ENCODE measurements at regions not wholly inside any gene's neighbourhood (a gene's known extent, or its start where the extent isn't known, plus 50 kb on each side); places are given as distances from the start of the nearest gene placed in this dataset.
"Not testable (repeated sequence)": the region's sequence is repeated elsewhere in the genome, so short reads cannot be mapped to it uniquely, and the experiment has no call there.

- no peak for DNase-seq
Observed at GRCh38 chr13:44651724-44652123, 75.6 kb upstream of the TSC22D1 start.

DNA sequence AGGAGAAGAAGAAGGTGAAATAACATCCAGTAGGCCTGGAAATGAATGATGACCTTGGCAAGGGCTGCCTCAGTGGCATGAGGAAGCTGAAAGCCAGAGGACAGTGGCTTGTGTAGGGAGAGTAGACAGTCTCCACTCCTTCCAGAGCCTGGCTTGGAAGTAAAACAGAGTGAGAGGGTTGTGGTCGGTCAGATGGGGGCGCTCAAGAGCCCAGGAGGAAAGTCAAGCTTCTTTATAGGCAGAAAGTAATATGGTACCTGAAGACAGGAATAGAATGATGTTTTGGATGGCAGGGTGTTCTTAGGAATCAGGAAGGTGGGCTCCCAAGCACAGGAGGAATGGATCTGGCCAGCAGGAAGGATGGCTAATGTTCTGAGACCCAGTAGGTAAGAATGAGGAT lies 75.1 kb upstream of the TSC22D1 start:
- DNase-seq, result no peak

DNA sequence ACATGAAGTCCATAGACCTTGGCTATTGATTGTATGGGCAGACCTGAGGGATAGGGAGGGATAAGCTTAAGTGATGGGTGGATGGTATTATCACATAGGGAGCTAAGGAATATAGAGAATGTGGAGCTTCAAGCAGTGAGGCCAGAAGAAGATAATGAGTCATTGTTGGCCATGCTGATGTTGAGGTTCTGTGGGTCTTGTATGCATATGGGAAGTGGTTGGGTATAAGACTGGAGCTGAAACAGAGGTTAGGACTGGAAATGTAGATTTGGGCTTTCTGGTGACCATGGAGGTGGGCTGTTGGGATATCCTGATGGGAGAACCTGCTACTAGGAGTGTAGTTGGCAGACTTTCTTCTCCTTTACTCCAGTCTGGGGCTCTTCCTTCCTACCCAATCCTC lies 73.7 kb upstream of the TSC22D1 start:
- no peak for DNase-seq

GRCh38 chr13:44649104-44649428 lies 72.9 kb upstream of the TSC22D1 start:
- DNase-seq, result no peak

DNA sequence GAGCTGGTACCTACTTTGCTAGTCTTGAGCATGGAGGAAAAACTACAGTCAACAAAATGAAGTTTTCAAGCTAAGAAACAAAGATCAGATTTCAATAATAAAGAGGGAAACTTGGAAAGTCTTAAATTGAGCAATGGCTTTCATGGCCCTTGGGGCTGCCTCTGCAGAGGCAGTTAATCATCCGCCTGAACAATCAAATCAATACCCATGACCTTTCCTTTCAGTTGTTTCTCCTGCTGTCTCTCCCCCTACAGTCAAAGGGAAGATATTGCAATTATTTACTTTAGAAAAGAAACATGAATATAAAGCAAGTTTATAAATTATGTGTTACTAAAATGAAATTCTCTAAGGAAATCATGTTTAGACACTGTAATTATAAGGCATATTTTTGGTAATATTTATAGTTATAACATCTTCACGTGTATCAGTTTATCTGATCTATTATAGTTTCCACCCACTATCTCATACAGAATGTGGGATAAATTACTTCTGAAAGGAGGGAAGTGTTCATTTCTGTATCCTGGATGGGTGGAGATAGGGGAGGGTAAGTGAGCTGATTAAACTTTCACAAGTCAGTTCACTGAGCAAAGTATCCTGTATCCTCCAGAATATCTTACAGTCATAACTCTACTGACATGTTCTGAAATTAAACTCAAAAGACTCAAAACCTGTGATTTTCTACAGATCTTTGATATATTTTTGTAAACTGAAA lies 72.4 kb upstream of the TSC22D1 start:
- DNase-seq, result no peak

GRCh38 chr13:44647560-44647959 lies 71.4 kb upstream of the TSC22D1 start:
- DNase-seq, result not testable (repeated sequence)

GRCh38 chr13:44646044-44646443 lies 69.9 kb upstream of the TSC22D1 start:
- DNase-seq, result no peak

- no peak for DNase-seq
Observed at GRCh38 chr13:44643256-44643655, 67.1 kb upstream of the TSC22D1 start.

DNA sequence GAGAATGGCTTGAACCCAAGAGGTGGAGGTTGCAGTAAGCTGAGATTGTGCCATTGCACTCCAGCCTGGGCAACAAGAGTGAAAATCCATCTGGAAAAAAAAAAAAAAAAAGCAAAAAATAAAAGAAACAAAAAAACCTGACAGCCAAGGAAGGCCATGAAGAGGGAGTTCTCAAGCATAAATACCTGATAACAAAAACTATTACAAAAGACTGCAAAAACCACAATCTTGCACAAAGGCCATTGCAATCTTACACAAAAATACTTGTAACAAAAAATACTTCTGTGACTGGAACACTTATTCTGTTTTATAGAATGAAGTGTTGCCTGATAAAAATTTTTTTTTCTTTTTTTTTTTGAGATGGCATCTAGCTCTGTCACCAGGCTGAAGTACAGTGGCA lies 61.5 kb upstream of the TSC22D1 start:
- no peak for DNase-seq

GRCh38 chr13:44629465-44630183 lies 53.5 kb upstream of the TSC22D1 start:
- no peak for DNase-seq

DNA sequence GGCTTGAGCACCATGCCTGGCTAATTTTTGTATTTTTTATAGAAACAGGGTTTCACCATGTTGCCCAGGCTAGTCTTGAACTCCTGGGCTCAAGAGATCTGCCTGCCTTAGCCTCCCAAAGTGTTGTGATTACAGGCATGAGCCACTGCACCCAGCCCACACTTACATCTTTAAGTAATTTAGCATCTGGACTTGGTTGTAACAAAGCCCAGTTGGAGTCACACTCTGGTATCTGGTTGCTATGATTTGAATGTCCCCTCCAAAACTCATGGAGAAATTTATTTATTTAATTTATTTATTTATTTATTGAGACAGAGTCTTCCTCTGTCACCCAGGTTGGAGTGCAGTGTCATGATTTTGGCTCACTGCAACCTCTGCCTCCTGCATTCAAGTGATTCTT lies 52.7 kb upstream of the TSC22D1 start:
- not testable (repeated sequence) for DNase-seq

DNA sequence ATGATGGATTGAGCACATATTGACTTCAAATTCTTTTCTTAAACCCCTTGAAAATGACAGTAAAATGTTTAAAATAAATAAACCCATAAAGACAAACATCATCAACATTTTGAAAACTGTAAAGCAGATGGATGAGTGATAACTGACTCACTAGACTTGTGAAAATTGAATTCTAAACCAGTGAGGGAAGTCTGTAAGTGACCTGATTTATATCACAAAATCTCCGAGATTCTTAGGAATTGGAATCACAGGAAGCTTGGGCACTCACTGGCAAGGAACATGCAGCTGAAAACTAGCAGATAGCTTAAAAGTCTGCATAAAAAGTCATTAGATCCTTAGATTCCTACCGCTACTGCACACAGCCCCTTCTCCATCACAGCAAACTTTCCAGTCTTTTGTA lies 51.3 kb upstream of the TSC22D1 start:
- no peak for DNase-seq

GRCh38 chr13:44626176-44626575 lies 50.0 kb upstream of the TSC22D1 start:
- no peak for DNase-seq

All from NCI-H1417 treated with DMSO at 0.1 percent for 48 hours (cell line).